Neuron (in vitro differentiated cells): ENCODE measurements at regions not wholly inside any gene's neighbourhood (a gene's known extent, or its start where the extent isn't known, plus 50 kb on each side); places are given as distances from the start of the nearest gene placed in this dataset.

Source experiments
- H2AFZ ChIP-seq: one replicate; pipeline ENCODE4 v1.6.1; 2013; ENCODE audit warnings: low read depth, mild to moderate bottlenecking, inconsistent platforms, low read length, moderate library complexity
- H3K27me3 ChIP-seq: one replicate; pipeline ENCODE4 v1.6.1; 2013; ENCODE audit warnings: low read length; ENCODE audit not compliant: insufficient read depth
- H3K36me3 ChIP-seq: one replicate; pipeline ENCODE4 v1.6.1; 2013; ENCODE audit warnings: low read length; ENCODE audit not compliant: insufficient read depth
- H3K4me1 ChIP-seq: one replicate; pipeline ENCODE4 v1.6.1; 2013; ENCODE audit warnings: low read length; ENCODE audit not compliant: insufficient read depth
- H3K4me3 ChIP-seq: 2 replicates; pipeline ENCODE4 v1.5.1; 2013; ENCODE audit warnings: mild to moderate bottlenecking, low read length, moderate library complexity
- H3K9me3 ChIP-seq: one replicate; pipeline ENCODE4 v1.6.1; 2013; ENCODE audit warnings: low read length

- Histone ChIP-seq H3K9me3 (no peaks in the 10 kb centered on the region), H2AFZ (no peak overlapping the region), H3K4me3 (no peak overlapping the region), H3K4me1 (no peaks in the 10 kb centered on the region), H3K27me3 (no peaks in the 10 kb centered on the region), H3K36me3 (no peaks in the 10 kb centered on the region)
These were observed 638.6 kb upstream of the SLC39A10 start for GRCh38 chr2:195018462-195018861.

DNA sequence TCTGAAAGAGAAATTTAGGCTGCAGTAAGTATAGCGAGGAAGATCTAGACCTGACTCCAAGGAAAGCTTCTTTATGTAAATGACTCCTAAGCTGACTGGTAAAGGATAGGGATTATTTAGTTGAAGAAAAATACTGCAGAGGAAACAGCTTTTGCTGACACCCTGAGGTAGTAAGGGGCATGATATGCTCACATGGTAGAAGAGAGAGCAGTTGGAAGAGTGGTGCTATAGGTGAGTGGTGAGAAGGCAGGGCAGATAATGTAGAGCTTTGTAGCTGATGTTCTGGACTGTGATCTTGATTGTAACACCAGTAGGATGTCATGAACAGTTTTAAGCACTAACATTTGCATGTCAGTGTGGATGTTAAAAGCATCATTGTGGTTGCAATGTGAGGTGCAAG is 639.1 kb upstream of the SLC39A10 start:
- Histone ChIP-seq H3K4me1 (no peaks in the 10 kb centered on the region), H3K9me3 (no peaks in the 10 kb centered on the region), H3K27me3 (no peaks in the 10 kb centered on the region), H3K36me3 (no peaks in the 10 kb centered on the region), H2AFZ (no peak overlapping the region), H3K4me3 (no peak overlapping the region)

DNA sequence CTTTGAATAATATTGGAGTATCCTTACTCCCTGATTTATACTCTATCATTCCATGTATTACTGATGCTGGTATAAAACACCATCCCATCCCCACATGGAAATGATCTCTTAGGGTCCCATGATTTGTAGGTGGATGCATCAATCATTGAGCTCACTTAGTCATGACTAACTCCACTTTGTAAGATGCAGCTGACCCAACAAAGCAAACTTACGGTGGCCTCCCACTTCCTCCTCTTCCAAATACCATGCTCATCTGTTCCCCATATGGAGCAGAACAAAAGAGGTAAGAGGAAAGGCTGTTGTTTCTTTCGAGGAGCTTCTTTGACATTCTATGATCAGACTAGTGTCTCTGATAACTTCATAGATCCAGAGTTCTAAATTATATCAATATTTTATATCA is 640.2 kb upstream of the SLC39A10 start:
- no peaks in the 10 kb centered on the region for H3K9me3 ChIP-seq
- no peaks in the 10 kb centered on the region for H3K27me3 ChIP-seq
- no peak overlapping the region for H3K4me3 ChIP-seq

DNA sequence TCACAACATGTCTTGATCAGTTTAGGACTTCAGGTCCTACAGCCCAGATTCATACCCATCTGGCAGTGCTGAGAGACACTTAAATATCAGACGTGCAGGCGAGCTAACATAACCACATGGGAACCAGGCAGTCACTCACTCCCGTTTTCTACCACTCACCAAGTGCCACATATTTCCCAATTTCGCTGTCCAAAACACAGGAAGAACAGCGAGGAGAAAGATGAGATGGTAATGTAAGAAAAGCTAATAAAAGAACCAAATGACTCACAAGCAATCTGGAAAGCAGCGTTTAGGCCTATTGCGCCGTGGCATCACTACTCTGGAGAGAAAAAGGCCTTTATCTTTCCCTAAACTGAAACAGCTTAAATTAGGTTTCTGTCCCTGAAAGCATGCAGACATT is 647.8 kb upstream of the SLC39A10 start:
- Histone ChIP-seq H2AFZ (no peak overlapping the region), H3K4me3 (no peak overlapping the region), H3K9me3 (no peaks in the 10 kb centered on the region), H3K27me3 (no peaks in the 10 kb centered on the region), H3K4me1 (no peaks in the 10 kb centered on the region), H3K36me3 (no peaks in the 10 kb centered on the region)

More for the DNA sequence above, 640.2 kb upstream of the SLC39A10 start:
- H3K36me3 ChIP-seq: no peaks in the 10 kb centered on the region
- no peak overlapping the region for H2AFZ ChIP-seq
- no peaks in the 10 kb centered on the region for H3K4me1 ChIP-seq

GRCh38 chr2:195006856-195007255 is 650.2 kb upstream of the SLC39A10 start:
- H3K4me1 ChIP-seq: no peaks in the 10 kb centered on the region
- H2AFZ ChIP-seq: no peak overlapping the region
- no peaks in the 10 kb centered on the region for H3K27me3 ChIP-seq
- no peak overlapping the region for H3K4me3 ChIP-seq
- no peaks in the 10 kb centered on the region for H3K9me3 ChIP-seq
- H3K36me3 ChIP-seq: no peaks in the 10 kb centered on the region

GRCh38 chr2:195003881-195004471 is 653.0 kb upstream of the SLC39A10 start:
- peaks cover 3% of the 10 kb centered on the region for H3K4me1 ChIP-seq
- no peak overlapping the region for H3K4me3 ChIP-seq
- H3K27me3 ChIP-seq: no peaks in the 10 kb centered on the region
- H2AFZ ChIP-seq: no peak overlapping the region
- no peaks in the 10 kb centered on the region for H3K36me3 ChIP-seq
- no peaks in the 10 kb centered on the region for H3K9me3 ChIP-seq

DNA sequence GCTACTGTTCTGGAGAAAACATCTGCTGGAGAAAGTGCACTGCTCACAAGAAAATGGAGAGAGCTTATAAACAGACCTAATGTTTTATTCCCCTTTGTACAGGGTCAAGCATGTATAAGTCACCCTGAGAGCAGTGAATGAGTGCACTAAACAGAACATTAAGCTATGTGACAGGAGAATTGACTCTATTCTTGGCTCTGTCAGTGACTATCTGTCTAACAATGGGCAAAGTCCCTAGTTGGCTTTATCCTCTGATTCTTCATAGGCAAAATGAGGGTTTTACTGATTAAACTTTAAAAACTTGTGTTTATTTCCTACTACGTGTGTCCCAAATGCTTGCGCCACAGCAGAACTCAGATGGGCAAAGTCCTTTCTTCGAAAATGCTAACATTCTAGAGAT is 655.1 kb upstream of the SLC39A10 start:
- Histone ChIP-seq H3K4me3 (no peak overlapping the region), H3K4me1 (peaks cover 3% of the 10 kb centered on the region), H3K27me3 (no peaks in the 10 kb centered on the region), H3K36me3 (no peaks in the 10 kb centered on the region), H3K9me3 (no peaks in the 10 kb centered on the region), H2AFZ (no peak overlapping the region)

DNA sequence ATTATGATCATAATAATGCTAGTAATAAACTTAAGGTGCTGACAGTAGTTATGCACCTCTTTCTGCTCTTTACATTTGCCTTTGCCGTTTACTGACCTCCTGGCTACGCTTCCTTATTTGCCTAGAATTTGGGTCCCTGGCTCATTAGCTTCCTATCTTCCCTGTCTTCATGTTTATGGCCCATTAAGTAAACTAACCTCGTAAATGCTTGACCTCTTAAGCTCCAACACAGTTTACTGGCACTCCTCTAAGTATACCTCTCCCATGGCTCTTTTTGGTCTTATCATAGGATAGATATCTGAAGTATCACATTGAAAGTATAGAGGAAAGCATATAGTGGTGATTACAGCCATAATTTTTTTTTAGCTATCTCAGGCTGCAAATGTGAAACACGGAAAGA is 657.3 kb upstream of the SLC39A10 start:
- no peaks in the 10 kb centered on the region for H3K36me3 ChIP-seq
- no peaks in the 10 kb centered on the region for H3K9me3 ChIP-seq
- H3K4me3 ChIP-seq: no peak overlapping the region
- H3K4me1 ChIP-seq: peaks cover 3% of the 10 kb centered on the region
- no peak overlapping the region for H2AFZ ChIP-seq
- no peaks in the 10 kb centered on the region for H3K27me3 ChIP-seq

DNA sequence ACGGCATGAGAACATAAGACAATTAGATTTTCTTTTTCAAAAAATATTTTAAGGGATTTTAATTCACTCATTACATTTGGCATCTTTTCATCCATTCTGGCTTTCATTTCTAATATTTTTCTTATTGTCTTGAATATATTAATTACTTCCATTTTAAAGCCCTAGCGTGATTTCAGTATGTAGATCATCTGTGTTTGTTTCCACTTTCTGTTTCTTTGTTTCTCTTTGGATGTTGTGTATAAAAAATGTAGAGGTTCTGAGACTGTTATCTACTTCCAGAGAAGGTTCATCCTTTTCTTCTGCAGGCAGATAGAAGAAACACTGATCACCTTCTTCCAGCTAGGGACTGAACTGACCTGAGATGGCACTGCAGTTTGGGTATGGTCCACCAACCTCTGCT is 664.4 kb upstream of the SLC39A10 start:
- no peaks in the 10 kb centered on the region for H3K27me3 ChIP-seq
- H3K36me3 ChIP-seq: no peaks in the 10 kb centered on the region
- no peaks in the 10 kb centered on the region for H3K9me3 ChIP-seq
- H2AFZ ChIP-seq: no peak overlapping the region
- no peak overlapping the region for H3K4me3 ChIP-seq
- no peaks in the 10 kb centered on the region for H3K4me1 ChIP-seq

- H3K36me3 ChIP-seq: no peaks in the 10 kb centered on the region
- H3K4me1 ChIP-seq: no peaks in the 10 kb centered on the region
- peaks cover 3% of the 10 kb centered on the region for H3K9me3 ChIP-seq
- no peak overlapping the region for H2AFZ ChIP-seq
- no peaks in the 10 kb centered on the region for H3K27me3 ChIP-seq
- H3K4me3 ChIP-seq: no peak overlapping the region
These were observed 671.8 kb upstream of the SLC39A10 start for GRCh38 chr2:194985258-194985657.

DNA sequence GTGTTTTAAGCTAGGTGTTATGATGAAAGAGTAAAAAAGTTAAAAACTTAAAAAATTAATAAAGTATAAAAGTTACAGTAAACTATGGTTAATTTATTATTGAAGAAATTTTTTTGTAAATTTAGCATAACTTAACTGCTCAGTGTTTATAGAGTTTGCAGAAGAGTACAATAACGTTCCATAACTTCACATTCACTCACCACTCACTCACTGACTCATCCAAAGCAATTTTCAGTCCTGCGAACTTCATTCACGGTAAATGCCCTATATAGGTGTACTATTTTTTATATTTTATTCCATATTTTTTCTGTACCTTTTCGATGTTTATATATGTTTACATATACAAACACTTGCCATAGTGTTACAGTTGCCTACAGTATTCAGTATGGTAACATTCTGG is 694.8 kb upstream of the SLC39A10 start:
- Histone ChIP-seq H3K27me3 (no peaks in the 10 kb centered on the region), H3K9me3 (no peaks in the 10 kb centered on the region), H3K36me3 (no peaks in the 10 kb centered on the region), H3K4me3 (no peak overlapping the region), H2AFZ (no peak overlapping the region), H3K4me1 (no peaks in the 10 kb centered on the region)

DNA sequence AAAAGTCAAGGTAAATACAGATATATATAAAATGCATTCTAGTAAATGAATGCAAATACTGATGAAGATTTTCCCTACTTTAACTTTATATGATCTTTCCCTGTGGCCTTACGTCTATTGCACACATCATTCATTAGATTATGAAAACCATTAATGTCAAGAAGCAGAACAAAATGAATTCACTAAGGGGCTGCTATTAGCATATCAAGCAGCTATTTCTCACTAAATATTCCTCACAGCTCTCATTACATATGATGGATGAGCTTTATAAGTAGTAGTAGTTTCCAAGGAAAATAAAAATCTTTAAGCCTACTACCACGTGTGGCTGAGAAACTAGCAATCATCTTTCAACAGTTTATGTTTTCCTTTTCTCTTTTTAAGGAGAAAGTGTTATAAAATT is 702.8 kb upstream of the SLC39A10 start:
- H3K36me3 ChIP-seq: no peaks in the 10 kb centered on the region
- H3K27me3 ChIP-seq: no peaks in the 10 kb centered on the region
- no peaks in the 10 kb centered on the region for H3K9me3 ChIP-seq
- H3K4me3 ChIP-seq: no peak overlapping the region
- H3K4me1 ChIP-seq: no peaks in the 10 kb centered on the region
- no peak overlapping the region for H2AFZ ChIP-seq

- Histone ChIP-seq H2AFZ (no peak overlapping the region), H3K4me3 (no peak overlapping the region), H3K9me3 (no peaks in the 10 kb centered on the region), H3K36me3 (no peaks in the 10 kb centered on the region), H3K4me1 (no peaks in the 10 kb centered on the region), H3K27me3 (no peaks in the 10 kb centered on the region)
These were observed 710.2 kb upstream of the SLC39A10 start for GRCh38 chr2:194946826-194947225.

GRCh38 chr2:194938066-194938465 is 719.0 kb upstream of the SLC39A10 start:
- Histone ChIP-seq H2AFZ (no peak overlapping the region), H3K9me3 (no peaks in the 10 kb centered on the region), H3K27me3 (no peaks in the 10 kb centered on the region), H3K4me3 (no peak overlapping the region), H3K36me3 (no peaks in the 10 kb centered on the region), H3K4me1 (no peaks in the 10 kb centered on the region)
